Caco-2 (cell line): ENCODE measurements at regions not wholly inside any gene's neighbourhood (a gene's known extent, or its start where the extent isn't known, plus 50 kb on each side); places are given as distances from the start of the nearest gene placed in this dataset.

Experiments
- BruUV-seq: library from RNA; stranded (reverse); fragments of 400-500 nt; replicated peaks from 2 replicates; lab custom pipeline; 2021; lab: Mats Ljungman, UMichigan
- CTCF ChIA-PET: fragments of 300-600 bp; sonication (Branson Sonifier 250); formaldehyde crosslinking; loops from one replicate; lab custom pipeline; 2022; ENCODE audit warnings: antibody characterized with exemption; lab: Charles Lee
- POLR2A ChIA-PET: fragments of 300-600 bp; sonication (Branson Sonifier 250); formaldehyde crosslinking; loops from one replicate; lab custom pipeline; 2022; ENCODE audit warnings: antibody characterized with exemption; lab: Charles Lee
- DNase-seq, 2 experiments: peaks; one replicate each; pipeline versions ENCODE4 v3.0.0 to v3.0.0-alpha.2; 2020 to 2022
- H3K27me3 ChIP-seq: replicated peaks from 2 replicates; pipeline ENCODE4 v1.6.0; 2011; ENCODE audit warnings: low read length; ENCODE audit not compliant: control insufficient read depth, insufficient read depth
- H3K36me3 ChIP-seq: 2 replicates; pipeline ENCODE4 v1.5.1; 2011; ENCODE audit warnings: low read length; ENCODE audit not compliant: control insufficient read depth, insufficient read depth
- H3K4me1 ChIP-seq: fragments of 250-450 bp; sonication (Bioruptor Pico); 2 replicates; pipeline ENCODE4 v1.5.1; 2020; ENCODE audit warnings: mild to moderate bottlenecking
- H3K4me3 ChIP-seq: 2 replicates; pipeline ENCODE4 v1.5.1; 2011; ENCODE audit warnings: low read depth, mild to moderate bottlenecking, control low read depth, low read length
- H3K9me3 ChIP-seq: fragments of 250-450 bp; sonication (Bioruptor Pico); 2 replicates; pipeline ENCODE4 v1.5.1; 2020; ENCODE audit warnings: mild to moderate bottlenecking, moderate library complexity
- H3K27ac Mint-ChIP-seq: one replicate; pipeline ENCODE4 v1.8.0; 2022; ENCODE audit warnings: mixed read lengths; ENCODE audit not compliant: unreplicated experiment
- H3K27me3 Mint-ChIP-seq: one replicate; pipeline ENCODE4 v1.8.0; 2022; ENCODE audit warnings: mixed read lengths; ENCODE audit not compliant: insufficient read depth, unreplicated experiment
- H3K36me3 Mint-ChIP-seq: one replicate; pipeline ENCODE4 v1.8.0; 2022; ENCODE audit warnings: mild to moderate bottlenecking, mixed read lengths; ENCODE audit not compliant: insufficient read depth, unreplicated experiment
- H3K4me1 Mint-ChIP-seq: one replicate; pipeline ENCODE4 v1.8.0; 2022; ENCODE audit warnings: low read depth, mixed read lengths; ENCODE audit not compliant: unreplicated experiment
- H3K4me3 Mint-ChIP-seq: one replicate; pipeline ENCODE4 v1.8.0; 2022; ENCODE audit warnings: mild to moderate bottlenecking, moderate library complexity, mixed read lengths; ENCODE audit not compliant: unreplicated experiment
- H3K9me3 Mint-ChIP-seq: one replicate; pipeline ENCODE4 v1.8.0; 2022; ENCODE audit warnings: mixed read lengths; ENCODE audit not compliant: unreplicated experiment
- CTCF ChIP-seq, 2 experiments: fragments of 200-600 bp in 1 of 2; IDR thresholded peaks; 1 replicate in 1 of 2; 2 replicates in 1 of 2; pipeline versions ENCODE4 v1.5.1 to v1.8.0; 2011 to 2022; ENCODE audit warnings: antibody characterized with exemption in 1 of 2, control low read depth in 1 of 2, inconsistent platforms in 1 of 2, low read depth in 1 of 2, low read length in 1 of 2, mild to moderate bottlenecking in 1 of 2, moderate library complexity in 1 of 2; ENCODE audit not compliant: insufficient read depth in 1 of 2, severe bottlenecking in 1 of 2, unreplicated experiment in 1 of 2
- intact Hi-C: fragments of 100-400 bp; cut with micrococcal nuclease; formaldehyde crosslinking; loops from one replicate; pipeline ENCODE4 v1.10.0; 2022; ENCODE audit not compliant: unreplicated experiment

- Histone ChIP-seq H3K4me3 (no peak overlapping the region), H3K27me3 (no peaks in the 10 kb centered on the region), H3K36me3 (no peaks in the 10 kb centered on the region), H3K4me1 (peaks cover 54% of the 10 kb centered on the region), H3K9me3 (no peaks in the 10 kb centered on the region)
- POLR2A ChIA-PET = no interaction called here
- H3K4me1 Mint-ChIP-seq = peaks cover 22% of the 10 kb centered on the region
- H3K4me3 Mint-ChIP-seq = no peak overlapping the region
- intact Hi-C loops = loop anchor here (2.0 to 10.0 kb wide), 4 partner anchors 45 to 171 kb away; partner anchors contain the start of gene ETS2
- no peaks in the 10 kb centered on the region for H3K36me3 Mint-ChIP-seq
- no peaks in the 10 kb centered on the region for H3K27me3 Mint-ChIP-seq
- DNase-seq = no peak
- CTCF ChIA-PET = no interaction called here
- TF ChIP-seq CTCF (IDR thresholded peaks at IDR 0.05; ENCODE audit: insufficient read depth in 1 of 2, low read depth in 1 of 2, low read length in 1 of 2, severe bottlenecking in 1 of 2, unreplicated experiment in 1 of 2) = no peak
- no TSS peak for BruUV-seq
- no peaks in the 10 kb centered on the region for H3K9me3 Mint-ChIP-seq
- no peak overlapping the region for H3K27ac Mint-ChIP-seq
These were observed 108.3 kb downstream of the ETS2 start for GRCh38 chr21:38913893-38914527.

- no peaks in the 10 kb centered on the region for H3K27me3 Mint-ChIP-seq
- H3K36me3 ChIP-seq = no peaks in the 10 kb centered on the region
- H3K9me3 Mint-ChIP-seq = peaks cover 4% of the 10 kb centered on the region
- H3K4me1 ChIP-seq = peaks cover 47% of the 10 kb centered on the region
- H3K4me3 Mint-ChIP-seq = no peak overlapping the region
- TF ChIP-seq CTCF (IDR thresholded peaks at IDR 0.05; ENCODE audit: insufficient read depth in 1 of 2, low read depth in 1 of 2, low read length in 1 of 2, severe bottlenecking in 1 of 2, unreplicated experiment in 1 of 2) = no peak
- no peaks in the 10 kb centered on the region for H3K9me3 ChIP-seq
- peak; percentile 88 to 93 for DNase-seq
- no peaks in the 10 kb centered on the region for H3K27me3 ChIP-seq
- intact Hi-C loops = loop anchor here (2.0 to 10.0 kb wide), 4 partner anchors 45 to 171 kb away; partner anchors contain the start of gene ETS2
- POLR2A ChIA-PET = no interaction called here
- CTCF ChIA-PET = no interaction called here
- peak overlapping the region; percentile 16 for H3K4me3 ChIP-seq
- no peaks in the 10 kb centered on the region for H3K36me3 Mint-ChIP-seq
- TSS peak; percentile 96 for BruUV-seq
- H3K27ac Mint-ChIP-seq = no peak overlapping the region
- H3K4me1 Mint-ChIP-seq = peaks cover 18% of the 10 kb centered on the region
These were observed 107.6 kb downstream of the ETS2 start for GRCh38 chr21:38913120-38913892.

GRCh38 chr21:38912789-38913119 is 107.0 kb downstream of the ETS2 start:
- TF ChIP-seq CTCF (IDR thresholded peaks at IDR 0.05; ENCODE audit: insufficient read depth in 1 of 2, low read depth in 1 of 2, low read length in 1 of 2, severe bottlenecking in 1 of 2, unreplicated experiment in 1 of 2) = no peak
- H3K4me1 Mint-ChIP-seq = peaks cover 23% of the 10 kb centered on the region
- no peak overlapping the region for H3K4me3 Mint-ChIP-seq
- H3K27me3 Mint-ChIP-seq = no peaks in the 10 kb centered on the region
- no peaks in the 10 kb centered on the region for H3K9me3 ChIP-seq
- H3K4me3 ChIP-seq = peak overlapping the region; percentile 16; the same call in 1 of the 2 replicates
- CTCF ChIA-PET = no interaction called here
- H3K36me3 Mint-ChIP-seq = no peaks in the 10 kb centered on the region
- H3K36me3 ChIP-seq = no peaks in the 10 kb centered on the region
- H3K9me3 Mint-ChIP-seq = peaks cover 9% of the 10 kb centered on the region
- peaks cover 42% of the 10 kb centered on the region for H3K4me1 ChIP-seq
- POLR2A ChIA-PET = no interaction called here
- H3K27ac Mint-ChIP-seq = no peak overlapping the region
- TSS peak; percentile 73 for BruUV-seq
- intact Hi-C loops = loop anchor here (2.0 to 10.0 kb wide), 4 partner anchors 46 to 172 kb away; partner anchors contain the start of gene ETS2
- no peaks in the 10 kb centered on the region for H3K27me3 ChIP-seq
- DNase-seq = no peak
